HG03045 (cell line): ENCODE measurements at regions not wholly inside any gene's neighbourhood (a gene's known extent, or its start where the extent isn't known, plus 50 kb on each side); places are given as distances from the start of the nearest gene placed in this dataset.

Source experiments
- ATAC-seq: cut with Tn5 transposase; IDR thresholded peaks from one replicate; pipeline ENCODE4 v1.9.1; 2021; ENCODE audit warnings: mild to moderate bottlenecking, moderate library complexity; ENCODE audit not compliant: unreplicated experiment

DNA sequence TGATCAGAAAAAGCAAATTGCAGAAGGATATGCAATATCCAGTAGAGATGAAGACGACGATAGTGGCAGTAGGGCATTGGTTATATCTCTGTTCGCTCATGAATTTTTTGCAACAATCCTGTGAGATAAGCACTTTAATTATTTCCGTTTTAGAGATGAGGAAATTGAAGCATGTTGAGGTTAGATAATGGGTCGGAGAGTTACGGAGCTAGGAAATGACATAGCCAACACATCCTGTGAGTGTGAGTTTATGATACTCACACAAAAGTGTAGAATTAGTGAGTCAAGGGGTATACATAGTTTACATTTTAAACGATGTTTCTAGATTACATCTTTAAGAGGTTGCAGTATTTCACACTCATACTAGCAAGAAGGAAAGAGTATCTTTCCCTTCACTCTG, 123.1 kb upstream of the ARL4C start:
- ATAC-seq, result no peak

GRCh38 chr2:234615643-234616356, 118.9 kb upstream of the ARL4C start:
- no peak for ATAC-seq

DNA sequence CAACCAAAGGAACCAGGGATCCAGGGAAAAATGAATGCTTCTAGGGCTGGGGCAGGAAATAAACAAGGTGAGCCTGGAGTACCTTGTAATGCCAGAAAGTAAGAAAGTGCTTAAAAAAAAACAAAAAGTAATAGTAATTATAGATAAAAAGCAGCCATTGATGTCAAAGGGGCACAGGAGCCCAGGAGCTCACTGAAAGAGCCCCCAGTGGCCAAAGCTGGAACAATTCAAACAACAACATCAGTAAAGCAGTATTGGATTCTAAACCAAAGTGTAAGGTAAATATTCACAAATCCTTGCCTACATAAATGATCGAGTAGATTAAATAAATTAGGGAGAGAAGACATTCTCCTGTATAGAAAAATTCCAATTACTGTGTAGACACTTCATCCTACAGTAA, 114.3 kb upstream of the ARL4C start:
- no peak for ATAC-seq

- ATAC-seq, result no peak
These were observed 112.1 kb upstream of the ARL4C start for GRCh38 chr2:234608946-234609345.

- ATAC-seq, result no peak
These were observed 110.8 kb upstream of the ARL4C start for GRCh38 chr2:234607691-234608090.

- ATAC-seq, result no peak
These were observed 110.0 kb upstream of the ARL4C start for GRCh38 chr2:234606896-234607295.

DNA sequence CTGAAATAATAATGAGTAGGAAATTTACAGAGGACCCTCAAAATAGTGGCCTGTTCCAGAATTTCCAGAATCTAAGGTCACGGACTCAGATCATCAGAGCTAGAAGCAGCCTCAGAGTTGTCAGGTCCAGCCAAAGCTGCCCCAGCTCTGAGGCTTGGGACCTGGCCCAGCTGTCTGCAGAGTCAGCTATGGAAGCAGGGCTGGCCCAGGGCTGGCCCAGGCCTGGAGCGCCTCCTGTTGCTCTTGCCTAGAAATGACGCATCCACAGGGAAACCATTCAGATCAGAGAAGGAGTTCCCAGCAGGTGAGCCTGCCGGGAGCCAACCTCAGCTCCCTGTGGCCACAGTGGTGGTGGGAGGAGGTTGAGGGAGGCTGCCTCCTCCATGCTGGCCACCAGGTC, 106.7 kb upstream of the ARL4C start:
- ATAC-seq, result no peak

- no peak for ATAC-seq
These were observed 104.3 kb upstream of the ARL4C start for GRCh38 chr2:234601213-234601612.

GRCh38 chr2:234597576-234597861, 100.6 kb upstream of the ARL4C start:
- ATAC-seq, result no peak

DNA sequence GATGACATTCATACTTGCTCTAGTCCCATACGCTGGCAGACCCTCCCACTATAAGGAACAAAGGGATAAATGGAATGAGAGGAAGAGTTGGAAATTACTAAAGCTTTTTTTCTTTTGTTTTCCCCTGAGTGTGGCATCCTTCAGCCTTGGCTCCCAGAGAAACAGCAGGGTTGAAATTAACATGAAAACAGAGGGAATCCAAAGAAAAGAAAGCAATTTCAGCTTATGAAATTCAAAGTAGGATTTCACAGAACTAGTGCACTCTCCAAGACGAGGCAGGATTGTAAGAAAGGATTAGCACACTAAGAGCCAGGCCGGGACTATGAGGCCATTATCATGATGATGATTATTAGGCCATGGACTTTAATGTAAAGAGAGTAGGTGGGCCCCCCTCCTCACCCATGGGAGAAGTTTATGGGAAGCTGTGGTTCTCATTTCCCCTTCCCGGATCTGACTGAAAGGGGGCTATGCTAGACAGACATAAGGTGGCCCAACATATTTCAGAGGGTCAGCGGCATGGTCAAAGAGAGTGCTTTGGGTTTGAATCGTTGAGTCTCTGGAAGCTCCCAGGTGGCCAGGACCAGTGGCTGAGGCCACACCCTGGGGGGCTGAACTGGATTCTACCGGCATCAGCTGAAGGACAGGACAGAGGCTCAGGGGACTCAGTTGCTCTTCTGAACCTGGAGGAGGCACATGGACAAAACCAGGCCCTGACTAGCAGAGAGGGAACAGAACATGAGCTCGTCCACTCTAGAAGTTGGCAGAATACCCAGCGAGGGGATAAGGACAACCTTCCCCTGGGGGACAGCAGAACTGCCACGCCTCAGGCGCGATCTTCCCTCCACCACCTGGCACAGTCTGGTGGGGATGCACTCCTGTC, 100.1 kb upstream of the ARL4C start:
- ATAC-seq, result no peak

GRCh38 chr2:234595829-234596228, 98.9 kb upstream of the ARL4C start:
- ATAC-seq, result no peak

DNA sequence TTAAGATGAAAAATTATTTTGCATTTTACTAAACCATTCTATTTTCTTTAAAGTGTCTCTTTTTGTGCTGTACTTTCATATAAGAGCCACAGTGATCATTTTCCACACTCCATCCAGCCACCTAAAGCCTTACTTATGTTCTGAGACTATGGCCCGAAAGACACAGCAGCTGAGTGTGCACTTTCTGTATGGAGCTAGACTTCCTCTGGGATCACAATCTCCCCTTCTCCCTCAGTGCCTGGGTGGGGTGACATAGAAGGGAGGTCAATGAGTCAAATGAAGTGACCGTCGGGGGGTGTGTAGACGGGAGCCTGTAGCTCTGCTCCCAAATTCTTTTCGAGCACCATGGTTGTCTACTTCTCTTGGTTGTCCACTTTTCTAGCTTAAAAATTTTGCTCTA, 97.8 kb upstream of the ARL4C start:
- no peak for ATAC-seq

- ATAC-seq, result no peak
These were observed 96.8 kb upstream of the ARL4C start for GRCh38 chr2:234593636-234594035.

DNA sequence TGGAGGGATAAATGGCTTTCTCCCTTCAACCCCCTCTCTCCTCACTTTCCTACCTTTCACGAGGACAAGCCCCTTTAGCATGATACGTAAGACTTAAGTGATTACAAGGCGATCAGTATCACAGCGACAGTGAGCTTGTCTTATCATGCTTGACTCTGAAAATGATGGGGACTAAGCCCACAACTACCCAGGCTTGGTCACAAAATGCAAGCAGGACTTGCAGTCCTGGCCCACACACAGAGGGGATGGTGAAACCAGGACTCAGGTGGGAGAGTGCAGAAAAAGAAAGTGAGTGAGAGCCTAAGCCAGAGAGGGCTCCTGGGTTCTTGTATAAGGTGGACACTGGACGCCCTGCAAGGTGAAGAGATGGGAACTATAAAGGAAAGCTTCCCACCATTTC, 95.7 kb upstream of the ARL4C start:
- no peak for ATAC-seq

GRCh38 chr2:234590076-234590475, 93.2 kb upstream of the ARL4C start:
- ATAC-seq, result no peak

DNA sequence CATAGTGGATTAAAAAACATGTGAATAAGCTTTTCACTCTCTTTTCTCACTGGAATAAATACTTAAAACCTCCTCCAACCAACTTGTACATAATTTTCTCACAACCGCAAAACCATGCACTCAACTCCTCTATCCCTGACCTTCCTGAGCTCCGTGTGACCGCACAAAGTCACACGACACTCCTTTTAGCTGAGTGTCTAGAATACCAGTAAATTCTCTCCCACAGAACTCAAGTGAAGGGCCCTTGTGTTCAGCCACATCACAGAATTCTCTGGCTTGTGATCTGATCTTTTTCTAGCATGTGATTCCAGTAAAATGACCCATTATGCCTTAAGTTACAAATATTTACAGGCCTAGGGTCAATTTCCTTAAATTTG, 91.2 kb upstream of the ARL4C start:
- no peak for ATAC-seq

DNA sequence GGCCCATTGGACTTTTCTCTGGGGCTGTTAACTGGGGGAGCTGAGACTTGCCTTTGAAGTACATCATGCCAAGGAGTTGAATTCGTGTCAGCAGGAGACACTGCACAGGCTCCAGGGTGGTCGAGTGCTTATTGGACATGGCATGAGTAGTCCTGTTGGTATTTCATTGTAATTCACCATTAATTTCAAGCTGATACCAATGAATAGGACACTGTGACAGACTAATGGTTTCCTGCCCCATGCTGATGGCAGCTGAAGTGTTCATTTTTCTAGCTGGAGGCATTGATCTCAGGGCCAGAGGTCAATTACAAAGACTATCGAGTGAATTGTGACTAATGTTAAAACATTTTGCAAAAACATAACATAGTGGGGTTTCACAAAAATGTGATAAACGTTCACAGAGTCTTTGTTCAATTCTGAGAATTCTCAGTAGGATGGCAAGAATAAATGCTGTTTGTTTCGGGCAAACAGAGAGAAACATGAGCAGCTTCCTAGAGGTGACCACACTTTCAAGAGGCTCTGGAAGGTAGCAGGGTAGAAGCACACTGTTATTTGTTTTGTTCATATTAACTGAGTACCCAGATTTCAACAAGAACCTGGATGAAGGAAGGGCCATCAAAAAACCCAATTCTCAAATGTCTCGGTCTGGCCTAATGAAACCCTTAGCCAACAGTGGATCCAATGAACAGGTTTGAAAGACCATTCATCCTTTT, 90.6 kb upstream of the ARL4C start:
- no peak for ATAC-seq

DNA sequence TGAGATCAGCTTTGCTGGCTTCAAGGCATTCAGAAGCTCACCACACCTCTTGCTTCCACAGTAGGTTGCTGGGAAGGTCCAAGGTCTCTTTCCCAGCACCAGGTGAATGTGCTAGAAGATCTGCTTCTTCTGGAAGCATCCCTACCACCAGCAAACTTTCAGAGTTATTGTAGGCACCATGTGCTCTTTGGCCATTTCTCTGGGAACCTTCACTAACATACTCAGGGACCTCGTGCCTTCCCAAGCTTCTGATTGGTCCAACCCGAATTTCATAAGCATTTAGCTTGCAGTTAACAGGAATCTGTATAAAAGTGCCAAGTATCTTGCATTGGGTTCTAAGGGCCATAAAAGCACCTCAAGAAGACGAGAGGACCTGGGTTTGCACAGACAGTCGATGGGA, 86.5 kb upstream of the ARL4C start:
- no peak for ATAC-seq

DNA sequence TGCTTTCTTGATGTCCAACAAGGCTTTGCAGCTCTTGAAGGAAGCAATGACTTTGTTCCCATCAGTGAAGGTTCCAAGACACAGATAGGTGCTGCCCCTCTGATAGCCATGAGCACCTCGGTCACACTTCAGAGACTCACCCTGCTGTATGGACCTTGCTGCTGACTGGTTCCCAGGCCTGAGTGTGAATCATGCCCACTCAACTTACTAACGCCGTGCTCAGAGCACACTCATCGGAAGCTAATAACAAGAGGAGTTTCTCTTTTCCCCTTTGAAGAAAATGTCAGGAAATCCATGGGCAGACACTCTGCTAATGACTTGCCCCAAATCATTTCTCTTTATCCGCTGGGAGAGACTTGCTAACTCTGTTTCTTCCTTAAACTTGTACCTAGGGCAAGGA, 83.8 kb upstream of the ARL4C start:
- no peak for ATAC-seq

DNA sequence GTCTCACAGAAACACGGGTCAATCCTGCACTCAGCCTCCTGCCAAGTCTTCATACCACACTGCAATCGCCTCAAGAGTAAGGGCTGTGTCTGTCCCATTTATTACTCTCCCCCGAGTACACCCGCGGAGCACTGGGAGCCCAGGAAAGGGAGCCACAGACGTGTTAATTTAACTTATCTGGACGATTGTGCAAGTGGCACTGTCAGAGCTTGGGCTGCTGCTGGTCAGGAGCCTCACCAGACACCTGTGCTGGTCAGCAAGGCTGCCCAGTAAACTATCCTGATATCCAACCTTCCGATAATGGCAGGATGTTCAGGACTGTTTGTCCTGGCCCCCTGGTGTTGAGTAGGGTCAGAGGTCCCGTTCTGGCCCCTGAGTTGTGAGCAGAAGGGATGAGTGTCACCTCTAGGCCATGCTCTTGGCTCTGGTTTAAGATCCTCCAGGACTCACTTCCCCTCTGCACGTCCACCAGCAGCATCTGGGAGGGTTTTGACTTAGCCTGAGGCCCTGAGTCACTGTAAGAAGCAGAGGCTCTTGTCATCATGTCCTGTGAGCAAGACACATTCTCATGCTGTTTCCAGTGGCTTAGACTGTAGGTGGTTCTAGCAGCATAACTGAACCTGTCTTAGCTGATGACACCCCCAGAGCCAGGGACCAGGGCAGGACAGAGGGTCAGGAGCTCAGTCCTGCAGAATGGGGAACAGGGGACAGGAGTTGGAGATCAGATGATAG, 82.5 kb upstream of the ARL4C start:
- ATAC-seq, result no peak

- ATAC-seq, result no peak
These were observed 81.5 kb upstream of the ARL4C start for GRCh38 chr2:234578389-234578788.
